Upper lobe of right lung (tissue), 1 donor: ENCODE measurements at regions not wholly inside any gene's neighbourhood (a gene's known extent, or its start where the extent isn't known, plus 50 kb on each side); places are given as distances from the start of the nearest gene placed in this dataset.

ENCODE experiments used
- ATAC-seq: fragments of 200-7000 bp; cut with Tn5 transposase; one replicate; pipeline ENCODE4 v1.9.1; 2020; ENCODE audit warnings: mild to moderate bottlenecking, moderate library complexity
- DNase-seq: peaks from one replicate; pipeline ENCODE4 v3.0.0-alpha.2; 2020
- H3K27ac ChIP-seq: fragments of 200-600 bp; one replicate; pipeline ENCODE4 v1.8.0; 2022
- H3K27me3 ChIP-seq: fragments of 200-600 bp; one replicate; pipeline ENCODE4 v1.8.0; 2022; ENCODE audit warnings: mild to moderate bottlenecking
- H3K36me3 ChIP-seq: fragments of 200-600 bp; one replicate; pipeline ENCODE4 v1.8.0; 2022
- H3K4me1 ChIP-seq: fragments of 200-600 bp; one replicate; pipeline ENCODE4 v1.8.0; 2022
- H3K4me3 ChIP-seq: fragments of 200-600 bp; one replicate; pipeline ENCODE4 v1.8.0; 2022; ENCODE audit warnings: mild to moderate bottlenecking
- H3K9me3 ChIP-seq: fragments of 200-600 bp; one replicate; pipeline ENCODE4 v1.8.0; 2022
- intact Hi-C: fragments of 100-400 bp; cut with DNase I; formaldehyde crosslinking; loops from one replicate; pipeline ENCODE4 v1.11.0; 2022
- TF ChIP-seq, protein P1 (sequence below): fragments of 200-600 bp; IDR thresholded peaks from one replicate; pipeline ENCODE4 v1.8.0; 2022; ENCODE audit warnings: antibody characterized with exemption
- donor health status: DM: no; HTN: yes; CAD: no; lungs with severe emphysema.

DNA sequence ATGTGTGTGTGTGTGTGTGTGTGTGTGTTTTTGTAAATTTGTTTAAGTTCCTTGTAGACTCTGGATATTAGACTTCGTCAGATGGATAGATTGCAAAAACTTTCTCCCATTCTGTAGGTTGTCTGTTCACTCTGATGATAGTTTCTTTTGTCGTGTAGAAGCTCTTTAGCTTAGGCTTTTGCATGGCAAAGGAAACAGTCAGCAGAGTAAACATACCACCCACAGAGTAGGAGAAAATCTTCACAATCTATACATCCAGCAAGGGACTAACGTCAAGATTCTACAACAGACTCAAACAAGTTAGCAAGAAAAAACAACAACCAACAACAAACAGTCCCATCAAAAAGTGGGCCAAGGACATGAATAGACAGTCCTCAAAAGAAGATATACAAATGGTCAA, 336.7 kb upstream of the ATP5MC3 start:
- H3K27me3 ChIP-seq: no peaks in the 10 kb centered on the region
- no peaks in the 10 kb centered on the region for H3K4me1 ChIP-seq
- no peaks in the 10 kb centered on the region for H3K9me3 ChIP-seq
- TF ChIP-seq, protein P1, sequence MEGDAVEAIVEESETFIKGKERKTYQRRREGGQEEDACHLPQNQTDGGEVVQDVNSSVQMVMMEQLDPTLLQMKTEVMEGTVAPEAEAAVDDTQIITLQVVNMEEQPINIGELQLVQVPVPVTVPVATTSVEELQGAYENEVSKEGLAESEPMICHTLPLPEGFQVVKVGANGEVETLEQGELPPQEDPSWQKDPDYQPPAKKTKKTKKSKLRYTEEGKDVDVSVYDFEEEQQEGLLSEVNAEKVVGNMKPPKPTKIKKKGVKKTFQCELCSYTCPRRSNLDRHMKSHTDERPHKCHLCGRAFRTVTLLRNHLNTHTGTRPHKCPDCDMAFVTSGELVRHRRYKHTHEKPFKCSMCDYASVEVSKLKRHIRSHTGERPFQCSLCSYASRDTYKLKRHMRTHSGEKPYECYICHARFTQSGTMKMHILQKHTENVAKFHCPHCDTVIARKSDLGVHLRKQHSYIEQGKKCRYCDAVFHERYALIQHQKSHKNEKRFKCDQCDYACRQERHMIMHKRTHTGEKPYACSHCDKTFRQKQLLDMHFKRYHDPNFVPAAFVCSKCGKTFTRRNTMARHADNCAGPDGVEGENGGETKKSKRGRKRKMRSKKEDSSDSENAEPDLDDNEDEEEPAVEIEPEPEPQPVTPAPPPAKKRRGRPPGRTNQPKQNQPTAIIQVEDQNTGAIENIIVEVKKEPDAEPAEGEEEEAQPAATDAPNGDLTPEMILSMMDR: no peak
- no peaks in the 10 kb centered on the region for H3K36me3 ChIP-seq
- DNase-seq (no peak), ATAC-seq (no peak)
- no peak overlapping the region for H3K4me3 ChIP-seq
- intact Hi-C loops: no loop called here
- no peak overlapping the region for H3K27ac ChIP-seq

DNA sequence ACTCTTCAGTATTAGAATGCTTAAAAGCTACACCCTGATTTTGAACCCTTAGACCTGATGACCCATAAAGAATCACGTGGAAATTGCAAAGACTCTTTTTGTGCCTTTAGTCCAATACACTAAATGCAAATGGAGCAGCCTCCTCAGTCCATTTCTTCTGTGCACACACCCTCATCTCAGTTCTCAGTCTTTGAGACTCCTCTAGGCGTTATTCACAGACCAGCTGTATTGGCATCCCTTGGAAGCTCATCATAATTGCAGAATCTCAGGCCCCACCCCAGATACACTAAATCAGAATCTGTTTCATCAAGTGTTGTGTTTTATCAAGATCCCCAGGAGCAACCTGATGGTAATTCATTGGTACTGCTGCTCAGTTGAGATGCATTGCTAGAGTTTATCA, 335.0 kb upstream of the ATP5MC3 start:
- intact Hi-C loops: no loop called here
- Histone ChIP-seq H3K9me3 (no peaks in the 10 kb centered on the region), H3K27me3 (no peaks in the 10 kb centered on the region), H3K4me3 (no peak overlapping the region), H3K4me1 (no peaks in the 10 kb centered on the region), H3K27ac (no peak overlapping the region), H3K36me3 (no peaks in the 10 kb centered on the region)
- TF ChIP-seq, protein P1: no peak
- no peak for ATAC-seq
- DNase-seq: no peak

DNA sequence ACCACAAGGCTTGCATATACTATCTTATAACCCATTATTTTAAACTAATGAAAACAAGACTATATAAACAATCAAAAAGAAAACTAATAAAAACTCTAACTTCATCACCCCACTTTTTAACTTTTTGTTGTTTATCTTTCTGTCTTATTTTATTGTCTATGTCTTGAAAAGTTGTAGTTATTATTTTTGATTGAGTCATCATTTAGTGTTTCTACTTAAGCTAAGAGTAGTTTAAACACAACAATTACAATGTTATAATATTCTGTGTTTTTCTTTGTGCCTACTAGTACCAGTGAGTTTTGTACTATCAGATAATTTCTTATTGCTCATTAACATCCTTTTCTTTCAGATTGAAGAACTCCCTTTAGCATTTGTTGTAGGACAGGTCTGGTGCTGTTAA, 318.7 kb upstream of the ATP5MC3 start:
- intact Hi-C loops: no loop called here
- H3K9me3 ChIP-seq: peaks cover 5% of the 10 kb centered on the region
- DNase-seq (no peak), ATAC-seq (no peak)
- no peaks in the 10 kb centered on the region for H3K36me3 ChIP-seq
- no peaks in the 10 kb centered on the region for H3K27me3 ChIP-seq
- no peak overlapping the region for H3K4me3 ChIP-seq
- TF ChIP-seq, protein P1: no peak
- no peaks in the 10 kb centered on the region for H3K4me1 ChIP-seq
- H3K27ac ChIP-seq: no peak overlapping the region

DNA sequence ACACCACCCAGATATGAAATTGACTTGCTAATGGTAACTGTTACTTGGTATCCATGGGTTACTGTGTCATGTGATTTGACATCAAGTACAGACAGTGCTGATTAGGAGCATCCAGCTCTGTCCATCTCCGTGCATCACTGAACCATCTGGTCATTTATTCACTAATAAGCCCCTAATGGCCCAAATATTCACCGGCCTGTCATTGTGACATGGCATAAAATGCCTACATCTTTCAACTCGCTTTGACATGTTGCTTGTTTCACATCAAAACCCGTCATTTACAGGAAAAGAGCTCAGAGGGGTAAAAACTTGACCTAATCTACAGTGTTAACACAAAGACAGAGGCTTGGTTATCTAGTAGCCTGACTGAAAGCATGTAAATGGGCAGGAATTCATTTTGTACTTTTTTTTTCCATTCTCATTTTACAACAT, 308.9 kb upstream of the ATP5MC3 start:
- no peak overlapping the region for H3K27ac ChIP-seq
- intact Hi-C loops: no loop called here
- H3K9me3 ChIP-seq: no peaks in the 10 kb centered on the region
- H3K4me3 ChIP-seq: no peak overlapping the region
- ATAC-seq (no peak), DNase-seq (no peak)
- H3K36me3 ChIP-seq: no peaks in the 10 kb centered on the region
- TF ChIP-seq, protein P1: no peak
- no peaks in the 10 kb centered on the region for H3K27me3 ChIP-seq
- H3K4me1 ChIP-seq: no peaks in the 10 kb centered on the region

DNA sequence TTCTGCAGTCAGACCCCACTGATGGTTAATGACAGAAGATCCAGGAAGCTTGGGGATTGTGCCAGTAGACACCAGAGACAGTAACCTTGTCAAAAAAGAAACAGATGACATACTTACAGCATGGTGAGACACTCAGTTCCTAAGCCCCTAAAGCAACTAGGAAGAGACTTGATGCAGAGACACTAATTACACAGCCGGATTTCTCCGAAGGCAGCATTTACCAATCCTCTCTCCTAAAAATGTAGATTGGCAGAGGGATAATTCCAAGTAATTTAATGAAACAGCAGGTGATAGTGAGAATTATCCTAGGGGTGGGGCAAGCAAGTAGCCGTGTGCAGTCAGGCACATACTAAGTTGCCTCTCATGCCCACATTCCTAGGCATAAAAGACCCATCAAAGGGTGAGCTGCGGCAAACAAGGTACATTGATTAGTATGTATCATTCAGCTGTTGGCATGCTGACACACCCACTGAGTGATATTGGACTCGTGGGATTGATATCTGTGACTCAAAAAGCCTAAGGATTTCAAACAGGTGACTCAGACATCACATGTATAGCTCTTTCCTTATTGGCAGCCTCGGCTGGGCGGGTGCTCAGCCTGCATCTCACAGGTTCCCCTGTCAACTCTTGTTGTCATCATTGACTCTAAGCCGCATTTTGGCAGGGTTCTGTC, 296.7 kb upstream of the ATP5MC3 start:
- Histone ChIP-seq H3K27me3 (no peaks in the 10 kb centered on the region), H3K9me3 (no peaks in the 10 kb centered on the region), H3K4me3 (no peak overlapping the region), H3K36me3 (no peaks in the 10 kb centered on the region), H3K27ac (no peak overlapping the region), H3K4me1 (no peaks in the 10 kb centered on the region)
- ATAC-seq (no peak), DNase-seq (no peak)
- intact Hi-C loops: no loop called here
- TF ChIP-seq, protein P1: no peak

DNA sequence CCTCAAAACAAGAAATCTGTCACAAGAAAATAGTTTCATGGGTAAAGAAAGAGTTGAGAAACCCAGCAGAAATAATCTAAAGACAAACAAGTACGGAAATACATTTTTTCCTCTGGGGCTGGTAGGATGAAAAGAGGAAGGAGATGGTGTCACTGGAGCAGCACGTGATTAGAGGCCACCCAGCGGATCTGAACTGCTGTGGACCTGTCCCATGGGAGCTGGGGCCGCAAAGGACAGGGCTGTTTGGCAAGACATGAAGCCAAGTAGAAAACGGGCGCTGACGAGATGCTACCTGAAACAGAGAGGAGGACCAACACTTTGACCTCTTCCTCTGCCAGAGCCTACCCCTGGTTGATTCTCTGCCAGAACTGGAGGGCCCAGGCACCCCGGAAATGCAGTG, 295.4 kb upstream of the ATP5MC3 start:
- intact Hi-C loops: no loop called here
- TF ChIP-seq, protein P1: no peak
- no peak for ATAC-seq

More for the DNA sequence above, 295.4 kb upstream of the ATP5MC3 start:
- Histone ChIP-seq H3K4me3 (no peak overlapping the region), H3K36me3 (no peaks in the 10 kb centered on the region), H3K4me1 (no peaks in the 10 kb centered on the region), H3K27ac (no peak overlapping the region), H3K27me3 (no peaks in the 10 kb centered on the region), H3K9me3 (no peaks in the 10 kb centered on the region)
- no peak for DNase-seq
